ENCODE measurements at regions not wholly inside any gene's neighbourhood (a gene's known extent, or its start where the extent isn't known, plus 50 kb on each side); places are given as distances from the start of the nearest gene placed in this dataset.

GRCh38 chr3:51618496-51618895 lies 52.6 kb upstream of the TEX264 start:
- TF ChIP-seq POLR2A (IDR thresholded peaks at IDR 0.05) (no peak), CTCF (IDR thresholded peaks at IDR 0.05) (no peak)
- intact Hi-C loops (cut with DNase I; ENCODE audit: low total_unique reads), result no loop called here
- Histone ChIP-seq H3K4me1 (peaks cover 8% of the 10 kb centered on the region), H3K27me3 (no peaks in the 10 kb centered on the region), H3K27ac (no peak overlapping the region), H3K36me3 (ENCODE audit: low read depth, missing control alignments) (no peaks in the 10 kb centered on the region), H3K4me3 (no peak overlapping the region), H3K9me3 (no peaks in the 10 kb centered on the region)
- no peak for DNase-seq
- 92 to 93% methylated on average over 3 of the region's 3 CpGs for WGBS, 2 donors

- H3K27ac ChIP-seq, result no peak overlapping the region
- WGBS, 2 donors, result 90 to 91% methylated on average over 4 of the region's 4 CpGs
These were observed 51.1 kb upstream of the TEX264 start for GRCh38 chr3:51619983-51620382.

GRCh38 chr3:51620543-51620942 lies 50.5 kb upstream of the TEX264 start:
- Histone ChIP-seq H3K9me3 (no peaks in the 10 kb centered on the region), H3K27me3 (no peaks in the 10 kb centered on the region), H3K36me3 (ENCODE audit: low read depth, missing control alignments) (no peaks in the 10 kb centered on the region), H3K4me3 (no peak overlapping the region), H3K4me1 (peaks cover 8% of the 10 kb centered on the region), H3K27ac (peak overlapping the region in 1 of 2 donors; percentile 5)
- TF ChIP-seq CTCF (IDR thresholded peaks at IDR 0.05), result no peak
- WGBS, 2 donors, result 57 to 65% methylated on average over 2 of the region's 2 CpGs
- intact Hi-C loops (cut with DNase I; ENCODE audit: low total_unique reads), result no loop called here
- DNase-seq, result no peak

More at GRCh38 chr3:51619983-51620382, 51.1 kb upstream of the TEX264 start:
- Histone ChIP-seq H3K4me1 (peaks cover 8% of the 10 kb centered on the region), H3K36me3 (ENCODE audit: low read depth, missing control alignments) (no peaks in the 10 kb centered on the region), H3K27me3 (no peaks in the 10 kb centered on the region), H3K9me3 (no peaks in the 10 kb centered on the region), H3K4me3 (no peak overlapping the region)
- intact Hi-C loops (cut with DNase I; ENCODE audit: low total_unique reads), result no loop called here
- no peak for DNase-seq
- TF ChIP-seq CTCF (IDR thresholded peaks at IDR 0.05) (no peak), POLR2A (IDR thresholded peaks at IDR 0.05) (no peak)

GRCh38 chr3:51621091-51621892 lies 49.8 kb upstream of the TEX264 start:
- H3K27ac ChIP-seq, result peak overlapping the region in 1 of 2 donors; percentile 5
- intact Hi-C loops (cut with DNase I; ENCODE audit: low total_unique reads), result no loop called here
- no peaks in the 10 kb centered on the region for H3K9me3 ChIP-seq
- TF ChIP-seq POLR2A (IDR thresholded peaks at IDR 0.05), result no peak
- no peak for TF ChIP-seq CTCF (IDR thresholded peaks at IDR 0.05)
- DNase-seq, result no peak
- H3K4me3 ChIP-seq, result no peak overlapping the region
- no peaks in the 10 kb centered on the region for H3K36me3 ChIP-seq (ENCODE audit: low read depth, missing control alignments)
- H3K4me1 ChIP-seq, result peaks cover 8% of the 10 kb centered on the region
- no peaks in the 10 kb centered on the region for H3K27me3 ChIP-seq
- 46 to 59% methylated on average over 2 of the region's 2 CpGs for WGBS, 2 donors

Small RNAs in the stretch of these regions (small RNA-seq; reads per million reads assigned to genes)
- 0 reads per million in 2 donors for gene RNU6ATAC29P
